IPS-NIHi7 (cell line): ENCODE measurements at regions not wholly inside any gene's neighbourhood (a gene's known extent, or its start where the extent isn't known, plus 50 kb on each side); places are given as distances from the start of the nearest gene placed in this dataset.
"Not testable (repeated sequence)": the region's sequence is repeated elsewhere in the genome, so short reads cannot be mapped to it uniquely, and the experiment has no call there.

Experiments
- DNase-seq: peaks from one replicate; pipeline ENCODE4 v3.0.0; 2012; ENCODE audit warnings: mixed read lengths; ENCODE audit errors: extremely low spot score

GRCh38 chr1:5150191-5150590 lies 495.8 kb downstream of the AJAP1 start:
- no peak for DNase-seq

DNA sequence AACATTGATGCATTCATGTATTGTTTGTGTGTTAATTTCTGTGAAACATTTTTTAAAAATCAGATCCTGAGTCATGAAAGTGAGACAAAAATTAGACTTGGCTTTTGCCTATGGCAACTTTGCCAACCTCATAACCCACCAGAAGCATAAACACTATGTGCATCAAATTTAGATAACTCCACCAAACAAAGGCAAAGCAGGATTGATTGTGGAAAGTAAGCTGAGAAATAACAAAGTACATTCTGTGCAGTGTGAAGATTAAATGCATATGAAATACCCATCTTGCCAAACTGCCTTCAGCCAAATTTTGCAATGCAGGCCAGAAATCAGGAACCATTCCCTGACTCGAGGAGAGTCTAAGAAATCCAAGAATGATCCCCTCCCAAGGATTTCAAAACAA lies 493.4 kb downstream of the AJAP1 start:
- no peak for DNase-seq

DNA sequence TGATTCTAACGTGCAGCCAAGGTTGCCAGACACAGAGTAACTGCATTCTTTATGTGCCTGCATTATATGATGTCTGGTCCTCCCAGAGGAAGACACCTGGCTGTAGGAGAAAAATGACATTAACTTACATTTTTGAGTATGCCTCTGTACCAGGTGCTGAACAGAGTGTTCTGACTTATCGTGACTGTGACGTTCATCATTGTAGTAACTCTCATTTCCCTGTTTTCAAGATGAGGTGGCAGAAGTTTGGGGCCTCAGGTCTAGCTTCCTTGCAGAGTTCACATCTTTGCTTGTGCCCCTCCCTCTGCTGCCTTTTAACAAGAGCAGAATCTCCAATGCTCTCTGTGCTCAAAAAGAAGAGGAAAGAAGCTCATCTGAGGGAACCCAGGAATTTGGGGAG lies 488.0 kb downstream of the AJAP1 start:
- DNase-seq, result no peak

- no peak for DNase-seq
Measured at GRCh38 chr1:5141750-5142149, 487.3 kb downstream of the AJAP1 start.

DNA sequence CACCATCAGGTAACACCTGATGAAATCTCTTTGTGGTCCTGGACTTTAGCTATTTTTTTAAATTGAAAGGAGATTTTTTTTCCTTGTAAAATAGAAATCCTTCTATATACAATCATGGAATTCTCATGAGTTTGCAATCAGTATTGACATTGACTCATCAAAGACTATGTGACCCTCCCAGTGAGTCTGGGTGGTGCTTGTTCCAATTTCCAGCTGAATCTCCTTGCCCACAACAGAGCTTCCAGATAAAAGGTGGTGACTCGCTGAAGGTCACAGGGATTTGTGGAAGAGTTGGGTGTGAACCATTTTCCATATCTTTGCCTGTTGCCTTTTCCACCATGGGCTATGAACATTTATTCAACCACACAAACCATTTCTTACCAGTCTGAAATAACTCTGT lies 486.6 kb downstream of the AJAP1 start:
- no peak for DNase-seq

DNA sequence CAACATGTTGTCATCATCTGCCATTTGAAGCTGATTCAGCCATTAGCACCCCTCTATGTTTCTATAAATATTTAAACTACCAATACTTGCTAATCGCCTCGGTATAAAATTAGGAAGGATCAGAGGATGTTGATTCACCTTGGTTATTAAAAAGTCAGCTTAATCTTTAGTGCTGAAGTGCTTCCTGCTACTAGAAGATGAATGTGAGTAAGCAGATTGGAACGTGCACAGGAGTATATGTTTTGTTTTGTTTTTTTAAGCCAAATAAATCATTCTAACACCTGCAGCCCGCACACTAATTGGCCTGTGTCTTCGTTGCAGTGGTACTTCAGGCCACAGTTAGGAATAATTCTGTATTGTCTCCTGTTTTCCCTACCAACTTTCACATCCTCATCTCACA lies 485.7 kb downstream of the AJAP1 start:
- DNase-seq, result no peak

DNA sequence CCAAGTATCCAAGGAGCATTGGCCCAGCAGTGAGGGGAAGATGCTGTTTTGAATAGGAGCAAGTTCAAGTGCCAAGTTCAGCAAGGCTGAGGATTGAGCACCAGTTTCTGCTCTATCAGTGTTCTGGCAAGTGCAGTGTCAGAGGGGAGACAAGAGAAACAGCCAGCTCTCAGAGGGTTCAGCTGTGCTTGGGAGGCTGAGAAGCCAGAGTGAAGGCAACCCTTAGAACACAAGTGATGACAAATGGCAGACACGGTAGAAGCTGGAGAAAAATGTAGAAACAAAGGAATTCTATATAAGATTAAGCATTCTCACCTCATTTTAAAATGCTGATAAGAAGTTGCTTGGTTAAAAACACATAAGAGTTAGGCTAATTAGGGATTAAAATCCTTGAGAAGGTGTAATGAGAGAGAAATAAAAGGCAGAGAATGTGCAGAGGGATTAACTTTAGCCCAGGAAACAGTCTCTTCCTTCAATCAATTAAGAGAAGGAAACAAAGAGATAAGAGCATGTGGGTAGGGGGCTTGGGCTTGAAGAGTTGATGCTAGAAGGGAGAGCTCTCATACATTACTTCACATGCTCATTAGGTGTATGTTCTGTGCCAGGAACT lies 475.4 kb downstream of the AJAP1 start:
- DNase-seq, result no peak

GRCh38 chr1:5125208-5125607 lies 470.8 kb downstream of the AJAP1 start:
- no peak for DNase-seq

DNA sequence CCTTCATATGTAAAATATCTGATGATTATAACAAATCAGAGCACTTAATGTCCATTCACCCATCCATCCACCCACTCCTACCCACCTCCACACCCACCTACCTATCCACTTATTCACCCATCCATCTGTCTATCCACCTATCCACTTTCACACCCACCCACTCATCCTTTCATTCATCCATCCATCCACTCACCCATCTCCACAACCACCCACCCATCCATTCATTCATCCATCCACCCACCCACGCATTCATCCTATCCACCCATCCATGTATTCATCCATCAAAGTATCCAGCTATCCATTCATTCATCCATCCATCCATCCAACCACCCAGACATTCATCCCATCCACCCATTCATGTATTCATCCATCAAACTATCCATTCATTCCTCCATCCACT lies 466.1 kb downstream of the AJAP1 start:
- no peak for DNase-seq

DNA sequence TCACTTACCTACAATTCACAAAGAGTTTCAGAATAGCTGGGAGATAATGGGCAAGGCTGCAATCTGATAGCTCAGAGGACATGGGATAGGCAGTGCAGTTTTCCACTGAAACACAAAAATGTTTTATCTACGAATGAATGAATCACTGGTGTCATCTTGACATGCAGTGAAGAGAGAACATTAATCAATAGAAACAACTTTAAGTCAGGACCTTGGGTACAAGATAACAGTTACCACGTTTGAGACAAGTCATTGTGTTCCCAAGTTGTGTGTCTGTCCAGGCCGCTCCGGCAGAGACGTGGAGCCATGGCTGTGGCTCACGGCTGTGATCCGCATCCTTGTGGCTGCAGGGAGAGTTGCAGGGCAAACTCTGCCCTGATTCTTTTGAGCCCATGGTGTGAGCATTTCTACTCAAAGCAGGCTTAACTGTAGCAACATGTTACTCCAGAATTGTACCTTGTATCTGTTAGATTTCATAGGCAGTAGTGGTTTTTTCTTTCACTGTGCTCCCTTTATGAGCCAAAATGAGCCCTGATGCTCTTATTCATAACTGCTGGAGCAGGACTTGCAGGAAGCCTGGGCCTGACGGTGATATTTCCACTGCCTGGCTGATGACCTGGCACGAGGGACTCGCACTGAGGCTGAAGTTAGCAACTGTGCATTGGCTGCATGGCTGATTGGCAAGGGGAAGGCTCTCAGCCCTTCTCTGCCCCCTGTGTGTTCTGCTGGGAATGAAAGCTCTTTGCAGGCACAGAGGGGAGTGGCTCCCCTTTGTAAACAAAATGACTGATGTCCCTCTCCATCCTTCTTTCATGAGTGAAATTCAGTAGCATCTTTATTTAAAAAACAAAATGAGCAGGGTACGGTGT lies 465.2 kb downstream of the AJAP1 start:
- peak; percentile 63 for DNase-seq

DNA sequence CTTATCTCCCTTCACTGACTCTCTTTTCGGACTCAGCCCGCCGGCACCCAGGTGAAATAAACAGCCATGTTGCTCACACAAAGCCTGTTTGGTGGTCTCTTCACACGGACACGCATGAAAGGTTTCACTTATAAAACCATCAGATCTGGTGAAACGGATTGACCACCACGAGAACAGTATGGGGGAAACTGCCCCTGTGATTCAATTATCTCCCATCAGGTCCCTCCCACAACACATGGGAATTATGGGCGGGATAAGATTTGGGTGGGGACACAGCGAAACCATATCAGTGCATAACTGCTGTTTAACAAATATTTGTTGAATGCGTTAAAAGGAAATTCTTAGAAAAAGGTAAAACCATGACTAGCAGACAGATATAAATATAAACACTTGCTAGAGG lies 464.4 kb downstream of the AJAP1 start:
- DNase-seq, result not testable (repeated sequence)

DNA sequence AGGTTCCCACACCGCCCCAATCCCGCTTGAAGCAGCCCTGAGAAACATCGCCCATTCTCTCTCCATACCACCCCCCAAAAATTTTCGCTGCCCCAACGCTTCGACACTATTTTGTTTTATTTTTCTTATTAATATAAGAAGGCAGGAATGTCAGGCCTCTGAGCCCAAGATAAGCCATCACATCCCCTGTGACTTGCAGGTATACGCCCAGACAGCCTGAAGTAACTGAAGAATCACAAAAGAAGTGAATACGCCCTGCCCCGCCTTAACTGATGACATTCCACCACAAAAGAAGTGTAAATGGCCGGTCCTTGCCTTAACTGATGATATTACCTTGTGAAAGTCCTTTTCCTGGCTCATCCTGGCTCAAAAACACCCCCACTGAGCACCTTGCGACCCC lies 463.9 kb downstream of the AJAP1 start:
- not testable (repeated sequence) for DNase-seq

DNA sequence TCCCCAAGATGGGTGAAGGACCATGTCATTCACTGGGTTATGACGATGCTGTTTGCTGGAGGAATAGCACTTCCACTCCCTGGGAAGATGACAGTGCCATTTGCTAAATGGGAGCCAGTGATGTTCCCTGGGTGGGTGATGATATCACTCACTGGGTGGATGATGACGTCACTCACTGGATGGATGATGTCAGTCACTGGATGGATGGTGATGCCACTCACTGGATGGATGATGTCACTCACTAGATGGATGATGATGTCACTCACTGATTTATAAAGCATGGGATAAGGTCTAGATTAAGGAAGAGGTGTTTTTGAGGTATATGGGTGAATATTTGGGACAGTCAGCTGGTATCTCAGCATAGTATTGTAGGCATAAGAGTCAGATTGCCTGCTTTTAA lies 457.2 kb downstream of the AJAP1 start:
- no peak for DNase-seq

DNA sequence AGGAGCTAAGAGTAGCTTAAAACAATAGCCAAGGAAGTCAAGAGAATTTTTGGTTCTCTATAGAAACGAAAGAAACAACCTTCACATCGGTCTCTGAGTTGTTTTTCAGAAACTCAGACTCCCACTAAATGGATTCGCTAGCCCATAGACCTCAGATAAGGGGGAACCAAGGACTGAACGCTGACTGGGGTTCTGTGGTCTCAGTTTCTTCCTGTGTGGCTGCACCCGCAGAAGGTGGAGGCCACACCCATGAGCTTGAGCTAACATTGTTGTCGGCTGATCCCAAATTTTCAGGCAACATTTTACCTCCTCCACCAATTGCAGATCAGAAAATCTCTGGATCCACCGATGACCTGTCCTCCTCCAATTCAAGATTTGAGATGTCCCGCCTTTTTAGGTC lies 456.1 kb downstream of the AJAP1 start:
- no peak for DNase-seq

- no peak for DNase-seq
Measured at GRCh38 chr1:5109633-5110032, 455.2 kb downstream of the AJAP1 start.

DNA sequence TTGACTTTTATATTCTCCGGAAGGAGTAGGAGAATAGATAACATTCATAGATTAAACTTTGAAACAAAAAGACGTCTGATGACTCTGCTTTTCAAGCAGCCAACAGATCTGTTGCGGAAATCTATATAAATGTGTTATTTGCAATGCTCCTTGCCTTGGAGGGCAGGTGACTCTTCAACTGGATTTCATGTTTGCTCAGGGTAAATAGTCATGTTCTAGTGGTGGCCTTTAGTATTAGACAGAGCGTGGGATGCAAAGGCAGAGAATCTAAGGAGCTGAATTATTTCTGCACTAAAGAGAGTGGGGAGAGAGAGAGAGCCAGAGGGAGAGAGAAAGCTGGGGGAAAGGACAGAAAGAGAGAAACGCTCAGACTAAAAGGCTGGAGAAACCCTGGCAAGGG lies 454.3 kb downstream of the AJAP1 start:
- DNase-seq, result no peak

DNA sequence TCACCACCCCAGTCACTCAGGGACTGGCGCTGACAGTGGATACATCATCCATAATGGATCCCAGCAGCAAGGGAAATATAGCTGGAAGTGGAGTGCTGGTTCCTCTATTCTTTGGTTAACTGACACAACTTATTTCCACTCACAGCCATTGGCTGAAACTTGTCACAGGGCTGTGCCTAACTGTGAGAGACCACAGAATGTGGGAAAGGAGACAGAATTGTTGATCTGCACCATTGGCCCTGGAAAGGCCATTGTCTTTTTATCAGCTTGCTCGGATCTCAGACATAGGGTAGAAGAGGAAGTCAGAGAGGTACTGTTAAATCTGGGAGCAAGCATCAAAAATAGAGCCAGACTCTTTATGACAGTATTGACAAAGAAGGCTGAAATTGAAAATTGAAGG lies 451.3 kb downstream of the AJAP1 start:
- no peak for DNase-seq

DNA sequence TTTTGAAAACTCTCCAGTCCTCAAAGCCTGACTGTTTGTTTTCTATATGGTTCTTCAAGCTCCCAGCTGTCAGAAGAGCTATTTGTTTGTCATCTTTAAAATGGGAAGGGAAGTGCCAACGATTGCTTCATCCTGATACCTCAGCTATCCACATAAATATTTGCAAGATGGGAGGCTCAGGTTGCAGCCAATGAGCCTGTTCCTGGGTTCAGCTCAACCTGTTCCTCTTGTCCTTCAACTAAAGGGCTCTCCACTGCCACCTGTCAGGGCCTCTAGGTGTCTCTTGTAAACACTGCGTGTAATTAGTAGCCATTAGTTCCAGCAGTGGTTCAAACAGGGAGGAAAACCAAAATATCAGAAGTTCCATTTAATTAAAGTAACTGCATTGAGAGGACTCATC lies 445.1 kb downstream of the AJAP1 start:
- DNase-seq, result peak; percentile 62

GRCh38 chr1:5098981-5099385 lies 444.6 kb downstream of the AJAP1 start:
- DNase-seq, result no peak

DNA sequence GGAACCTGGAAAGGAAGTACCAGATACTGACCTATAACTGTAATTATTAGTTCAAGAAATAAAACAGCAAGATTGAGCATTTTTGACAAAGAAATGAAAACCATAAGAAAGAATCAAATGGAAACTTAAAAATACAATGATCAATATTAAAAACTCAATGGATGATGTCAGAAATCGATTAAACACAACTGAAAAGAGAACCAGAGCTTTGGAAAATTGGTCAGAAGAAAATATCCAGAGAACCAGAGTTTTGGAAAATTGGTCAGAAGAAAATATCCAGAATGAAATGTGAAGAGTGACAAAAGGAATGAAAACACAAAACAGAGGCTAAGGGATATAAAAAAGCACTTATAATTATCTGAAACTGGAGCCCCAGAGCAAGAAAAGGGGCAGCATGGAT lies 438.6 kb downstream of the AJAP1 start:
- DNase-seq, result no peak

DNA sequence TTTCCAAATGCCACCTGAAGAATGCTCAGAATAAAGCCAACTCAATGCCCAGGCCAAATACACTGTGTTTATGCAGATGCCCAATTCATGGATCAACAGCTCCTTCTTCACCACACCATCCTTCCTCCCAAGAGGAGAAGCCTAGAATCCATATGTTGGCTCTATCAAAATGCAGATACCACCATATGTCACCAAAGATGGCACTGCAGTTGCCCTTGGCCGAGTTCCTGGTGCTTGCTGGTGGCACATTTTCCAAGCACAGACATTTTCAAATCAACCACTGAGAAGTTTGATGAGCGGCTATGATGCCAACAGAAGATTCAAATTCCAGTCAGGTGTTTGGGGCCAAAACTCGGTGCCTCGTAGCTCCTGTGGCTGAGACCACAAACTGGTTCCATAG lies 430.3 kb downstream of the AJAP1 start:
- DNase-seq, result no peak

- DNase-seq, result no peak
Measured at GRCh38 chr1:5067246-5067645, 412.8 kb downstream of the AJAP1 start.

DNA sequence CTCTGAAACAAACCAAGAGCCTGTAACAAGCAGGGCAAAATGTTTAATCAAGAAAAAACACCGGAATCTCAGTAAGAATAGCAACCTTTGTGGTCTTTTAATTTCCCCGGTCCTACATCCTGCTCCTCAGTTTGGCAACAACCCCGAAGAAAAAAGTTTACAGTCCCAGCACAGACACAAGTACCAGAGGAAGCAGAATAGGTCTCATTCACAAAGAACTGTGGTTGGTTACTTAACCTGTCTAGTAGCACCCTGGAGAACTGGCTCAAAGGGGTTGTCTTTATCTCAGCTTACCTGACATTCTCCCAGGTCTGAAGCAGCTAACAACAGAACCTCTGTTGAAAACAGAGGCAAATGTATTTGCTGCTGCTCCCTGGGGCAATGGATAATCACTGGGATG lies 399.3 kb downstream of the AJAP1 start:
- peak; percentile 29 for DNase-seq

- no peak for DNase-seq
Measured at GRCh38 chr1:5029136-5029535, 374.7 kb downstream of the AJAP1 start.
